IMR-90 (cell line): ENCODE measurements at regions not wholly inside any gene's neighbourhood (a gene's known extent, or its start where the extent isn't known, plus 50 kb on each side); places are given as distances from the start of the nearest gene placed in this dataset.

ENCODE experiments used
- ATAC-seq: fragments of 200-7000 bp; cut with Tn5 transposase; 2 replicates; pipeline ENCODE4 v1.9.1; 2020; ENCODE audit warnings: low read depth, mild to moderate bottlenecking, moderate library complexity
- BruUV-seq: library from RNA; stranded (reverse); fragments of 400-500 nt; replicated peaks from 2 replicates; lab custom pipeline; 2021; lab: Mats Ljungman, UMichigan
- CTCF ChIA-PET: fragments of 300-600 bp; formaldehyde crosslinking; extraction: SDS; loops from one replicate; lab custom pipeline; 2021; ENCODE audit warnings: antibody characterized with exemption; lab: Yijun Ruan, JAX
- POLR2A ChIA-PET: fragments of 300-600 bp; sonication (Branson Sonifier 250); formaldehyde crosslinking; loops from one replicate; lab custom pipeline; 2022; ENCODE audit warnings: antibody characterized with exemption; ENCODE audit not compliant: unreplicated experiment; lab: Charles Lee
- DNase-seq: peaks from one replicate; pipeline ENCODE4 v3.0.0; 2013
- H2AFZ ChIP-seq: replicated peaks from 2 replicates; pipeline ENCODE3; 2013; ENCODE audit warnings: low read length, mild to moderate bottlenecking; ENCODE audit not compliant: poor library complexity
- H2AK5ac ChIP-seq: 2 replicates; pipeline ENCODE4 v1.6.1; 2013; ENCODE audit warnings: low read depth, low read length, inconsistent platforms
- H2AK9ac ChIP-seq: replicated peaks from 2 replicates; pipeline ENCODE3; 2013; ENCODE audit warnings: mild to moderate bottlenecking, low read depth, low read length, moderate library complexity; ENCODE audit not compliant: poor library complexity
- H2BK120ac ChIP-seq: 2 replicates; pipeline ENCODE4 v1.6.1; 2013; ENCODE audit warnings: low read depth, low read length, inconsistent platforms
- H2BK15ac ChIP-seq: 3 replicates; pipeline ENCODE4 v1.6.1; 2013; ENCODE audit warnings: low read depth, low read length, inconsistent platforms
- H2BK20ac ChIP-seq: 2 replicates; pipeline ENCODE4 v1.6.1; 2013; ENCODE audit warnings: low read depth, mild to moderate bottlenecking, inconsistent platforms, low read length, moderate library complexity
- H2BK5ac ChIP-seq: 2 replicates; pipeline ENCODE4 v1.6.1; 2013; ENCODE audit warnings: mild to moderate bottlenecking, low read depth, low read length, inconsistent platforms; ENCODE audit not compliant: poor library complexity, severe bottlenecking
- H3K14ac ChIP-seq: replicated peaks from 2 replicates; pipeline ENCODE4 v1.6.1; 2013; ENCODE audit warnings: low read depth, low read length, inconsistent platforms
- H3K18ac ChIP-seq: 2 replicates; pipeline ENCODE4 v1.6.1; 2013; ENCODE audit warnings: low read depth, low read length, control low read depth
- H3K23ac ChIP-seq: 2 replicates; pipeline ENCODE4 v1.6.1; 2013; ENCODE audit warnings: low read depth, low read length, inconsistent platforms
- H3K27ac ChIP-seq: 2 replicates; pipeline ENCODE4 v1.5.1; 2013; ENCODE audit warnings: mild to moderate bottlenecking, control low read depth, low read length; ENCODE audit not compliant: insufficient read depth
- H3K27me3 ChIP-seq: 2 replicates; pipeline ENCODE4 v1.6.1; 2013; ENCODE audit warnings: low read length; ENCODE audit not compliant: control insufficient read depth, insufficient read depth
- H3K36me3 ChIP-seq: 2 replicates; pipeline ENCODE4 v1.6.1; 2013; ENCODE audit warnings: low read length, mixed read lengths; ENCODE audit not compliant: control insufficient read depth, insufficient read depth
- H3K4ac ChIP-seq: 2 replicates; pipeline ENCODE4 v1.6.1; 2013; ENCODE audit warnings: low read depth, low read length, inconsistent platforms
- H3K4me1 ChIP-seq: 2 replicates; pipeline ENCODE4 v1.6.1; 2013; ENCODE audit warnings: low read length, mixed read lengths; ENCODE audit not compliant: control insufficient read depth, insufficient read depth
- H3K4me2 ChIP-seq: 2 replicates; pipeline ENCODE4 v1.6.1; 2013; ENCODE audit warnings: low read depth, mild to moderate bottlenecking, control low read depth, low read length, moderate library complexity
- H3K4me3 ChIP-seq: 2 replicates; pipeline ENCODE4 v1.5.1; 2013; ENCODE audit warnings: low read depth, mild to moderate bottlenecking, control low read depth, low read length, moderate library complexity; ENCODE audit not compliant: insufficient read depth
- H3K56ac ChIP-seq: 2 replicates; pipeline ENCODE4 v1.6.1; 2013; ENCODE audit warnings: low read length, inconsistent platforms; ENCODE audit not compliant: insufficient read depth; ENCODE audit errors: extremely low read depth
- H3K79me1 ChIP-seq, 2 experiments: 2 replicates each; pipeline ENCODE4 v1.6.1; 2013; ENCODE audit warnings: low read length in 2 of 2, inconsistent platforms in 1 of 2, low read depth in 1 of 2
- H3K9ac ChIP-seq: 2 replicates; pipeline ENCODE4 v1.6.1; 2013; ENCODE audit warnings: low read depth, low read length, control low read depth
- H3K9me1 ChIP-seq: 2 replicates; pipeline ENCODE4 v1.6.1; 2013; ENCODE audit warnings: low read length, inconsistent platforms; ENCODE audit not compliant: insufficient read depth
- H3K9me3 ChIP-seq: 2 replicates; pipeline ENCODE4 v1.6.1; 2013; ENCODE audit warnings: low read length; ENCODE audit not compliant: control insufficient read depth, insufficient read depth
- H4K20me1 ChIP-seq: 2 replicates; pipeline ENCODE4 v1.6.1; 2013; ENCODE audit warnings: low read length, inconsistent platforms; ENCODE audit not compliant: insufficient read depth
- H4K5ac ChIP-seq: 2 replicates; pipeline ENCODE4 v1.6.1; 2013; ENCODE audit warnings: mild to moderate bottlenecking, low read depth, low read length, control low read depth
- H4K8ac ChIP-seq, 2 experiments: 2 replicates each; pipeline ENCODE4 v1.6.1; 2013; ENCODE audit warnings: low read depth in 2 of 2, low read length in 2 of 2, control low read depth in 1 of 2, inconsistent platforms in 1 of 2
- H4K91ac ChIP-seq: 2 replicates; pipeline ENCODE4 v1.6.1; 2013; ENCODE audit warnings: low read depth, low read length, inconsistent platforms; ENCODE audit not compliant: insufficient read depth
- BHLHE40 ChIP-seq: fragments of 150-350 bp; IDR thresholded peaks from 2 replicates; pipeline ENCODE4 v1.6.1; 2016; ENCODE audit warnings: mild to moderate bottlenecking, low read depth, low read length
- CEBPB ChIP-seq: IDR thresholded peaks from 2 replicates; pipeline ENCODE4 v1.6.1; 2012; ENCODE audit warnings: low read depth, low read length, improper control_type of control experiment
- CHD1 ChIP-seq: IDR thresholded peaks from 2 replicates; pipeline ENCODE4 v1.6.1; 2012; ENCODE audit warnings: low read depth, low read length, improper control_type of control experiment
- CTCF ChIP-seq: conservative IDR thresholded peaks from 2 replicates; pipeline ENCODE4 v1.5.1; 2012; ENCODE audit warnings: mild to moderate bottlenecking, low read depth, low read length, improper control_type of control experiment
- FOS ChIP-seq: fragments of 150-350 bp; IDR thresholded peaks from 2 replicates; pipeline ENCODE4 v1.6.1; 2016; ENCODE audit warnings: low read depth, low read length
- MAFK ChIP-seq: IDR thresholded peaks from 2 replicates; pipeline ENCODE4 v1.6.1; 2012; ENCODE audit warnings: low read depth, low read length, improper control_type of control experiment
- MAZ ChIP-seq: IDR thresholded peaks from 2 replicates; pipeline ENCODE4 v1.6.1; 2012; ENCODE audit warnings: low read depth, mild to moderate bottlenecking, low read length, improper control_type of control experiment, moderate library complexity, borderline replicate concordance
- MXI1 ChIP-seq: IDR thresholded peaks from 2 replicates; pipeline ENCODE4 v1.6.1; 2012; ENCODE audit warnings: low read depth, mild to moderate bottlenecking, low read length, moderate library complexity, borderline replicate concordance
- NFE2L2 ChIP-seq: fragments of 150-350 bp; IDR thresholded peaks from 2 replicates; pipeline ENCODE4 v1.6.1; 2016; ENCODE audit warnings: low read depth, mild to moderate bottlenecking, low read length
- POLR2A ChIP-seq: IDR thresholded peaks from 2 replicates; pipeline ENCODE4 v1.6.1; 2012; ENCODE audit warnings: mild to moderate bottlenecking, low read depth, low read length
- RAD21 ChIP-seq: IDR thresholded peaks from 2 replicates; pipeline ENCODE4 v1.6.1; 2012; ENCODE audit warnings: low read length, improper control_type of control experiment
- RCOR1 ChIP-seq: IDR thresholded peaks from 2 replicates; pipeline ENCODE4 v1.6.1; 2012; ENCODE audit warnings: mild to moderate bottlenecking, low read length, improper control_type of control experiment; ENCODE audit not compliant: insufficient replicate concordance
- RFX5 ChIP-seq: IDR thresholded peaks from 2 replicates; pipeline ENCODE4 v1.8.0; 2012; ENCODE audit warnings: low read depth, mild to moderate bottlenecking, low read length, moderate library complexity
- SMC3 ChIP-seq: fragments of 150-350 bp; IDR thresholded peaks from 2 replicates; pipeline ENCODE4 v1.6.1; 2016; ENCODE audit warnings: low read depth, mild to moderate bottlenecking, antibody characterized with exemption, low read length, moderate library complexity
- USF2 ChIP-seq: fragments of 150-350 bp; IDR thresholded peaks from 2 replicates; pipeline ENCODE4 v1.6.1; 2017; ENCODE audit warnings: mild to moderate bottlenecking, antibody characterized with exemption, low read length, low read depth
- WGBS, 2 experiments: methylation state at CpG; one replicate each; pipeline versions ENCODE4 v1.1.5 to v1.1.7; 2013; ENCODE audit warnings: missing lambda C conversion rate in 2 of 2; ENCODE audit not compliant: insufficient read length in 1 of 2; ENCODE audit errors: extremely low coverage in 2 of 2; 5-methylcytosine and 5-hydroxymethylcytosine counted together
- dilution Hi-C: fragments of 300-500 bp; cut with HindIII; formaldehyde crosslinking; loops from one replicate; pipeline ENCODE4 v1.14.3; 2018; ENCODE audit warnings: low sequenced_read_pairs; ENCODE audit not compliant: unreplicated experiment
- in situ Hi-C: fragments of 300-500 bp; cut with MboI; formaldehyde crosslinking; loops from 3 replicates; pipeline ENCODE4 v1.14.3; 2019; ENCODE audit warnings: low sequenced_read_pairs, inconsistent platforms, mixed read lengths
- intact Hi-C: fragments of 100-400 bp; cut with micrococcal nuclease; formaldehyde crosslinking; loops from 2 replicates; pipeline ENCODE4 v1.10.0; 2022
- TF ChIP-seq, protein P1 (sequence below): fragments of 150-350 bp; IDR thresholded peaks from 2 replicates; pipeline ENCODE4 v1.6.1; 2016; ENCODE audit warnings: low read depth, mild to moderate bottlenecking, low read length, moderate library complexity, borderline replicate concordance

- Histone ChIP-seq H3K4me3 (no peak overlapping the region), H2BK15ac (no peak overlapping the region), H2BK5ac (no peak overlapping the region), H4K8ac (no peak overlapping the region), H3K14ac (no peak overlapping the region), H3K4ac (no peak overlapping the region), H3K36me3 (no peaks in the 10 kb centered on the region), H3K27ac (no peak overlapping the region), H4K20me1 (no peaks in the 10 kb centered on the region), H2BK120ac (no peak overlapping the region), H3K9me1 (no peaks in the 10 kb centered on the region), H4K91ac (no peak overlapping the region), H3K4me2 (no peak overlapping the region), H2BK20ac (no peak overlapping the region), H3K9ac (no peak overlapping the region), H2AFZ (no peak overlapping the region), H3K9me3 (no peaks in the 10 kb centered on the region), H3K79me1 (no peaks in the 10 kb centered on the region), H2AK5ac (no peak overlapping the region), H4K5ac (no peak overlapping the region), H3K18ac (no peak overlapping the region), H3K23ac (no peak overlapping the region), H2AK9ac (no peak overlapping the region), H3K4me1 (no peaks in the 10 kb centered on the region), H3K27me3 (no peaks in the 10 kb centered on the region), H3K56ac (no peak overlapping the region)
- no peak for ATAC-seq
- DNase-seq: no peak
- ChIA-PET CTCF (no interaction called here), POLR2A (no interaction called here)
- TF ChIP-seq SMC3 (no peak), USF2 (no peak), RCOR1 (no peak), FOS (no peak), RAD21 (no peak), POLR2A (no peak), BHLHE40 (no peak), MXI1 (no peak), NFE2L2 (no peak), RFX5 (no peak), CEBPB (no peak), MAZ (no peak), CTCF (no peak), CHD1 (no peak), MAFK (no peak)
- TF ChIP-seq, protein P1, sequence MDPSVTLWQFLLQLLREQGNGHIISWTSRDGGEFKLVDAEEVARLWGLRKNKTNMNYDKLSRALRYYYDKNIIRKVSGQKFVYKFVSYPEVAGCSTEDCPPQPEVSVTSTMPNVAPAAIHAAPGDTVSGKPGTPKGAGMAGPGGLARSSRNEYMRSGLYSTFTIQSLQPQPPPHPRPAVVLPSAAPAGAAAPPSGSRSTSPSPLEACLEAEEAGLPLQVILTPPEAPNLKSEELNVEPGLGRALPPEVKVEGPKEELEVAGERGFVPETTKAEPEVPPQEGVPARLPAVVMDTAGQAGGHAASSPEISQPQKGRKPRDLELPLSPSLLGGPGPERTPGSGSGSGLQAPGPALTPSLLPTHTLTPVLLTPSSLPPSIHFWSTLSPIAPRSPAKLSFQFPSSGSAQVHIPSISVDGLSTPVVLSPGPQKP: no peak
- 14% methylated on average over 1 of the region's 4 CpGs; no CpG with 5 or more reads in 1 of the 2 experiments for WGBS, 2 experiments
- BruUV-seq: no TSS peak
- in situ Hi-C loops (no loop called here), intact Hi-C loops (no loop called here), dilution Hi-C loops (no loop called here)
Measured at GRCh38 chr6:88513920-88514319, 347.8 kb upstream of the CNR1 start.
